ENCODE measurements at regions not wholly inside any gene's neighbourhood (a gene's known extent, or its start where the extent isn't known, plus 50 kb on each side); places are given as distances from the start of the nearest gene placed in this dataset.

DNA sequence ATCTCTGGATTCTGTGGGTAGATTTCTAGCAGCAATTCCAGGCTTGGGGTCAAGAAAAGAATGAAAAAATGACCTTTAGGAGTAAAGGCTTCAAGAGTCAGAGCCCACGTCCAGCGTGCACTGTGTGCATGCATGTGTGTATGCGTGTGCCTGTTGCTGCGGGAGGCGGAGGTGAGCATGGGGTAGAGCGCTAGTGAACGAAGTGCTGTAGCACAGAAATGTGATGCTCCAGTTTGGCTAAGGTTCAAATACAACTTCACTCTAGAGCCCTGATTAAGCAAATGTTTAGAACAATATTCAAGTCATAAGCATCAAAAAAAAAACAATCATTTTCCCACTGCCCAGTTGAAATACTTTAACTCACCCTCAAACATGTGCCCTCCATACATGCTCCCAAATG lies 403.9 kb downstream of the ZNF608 start (continued):
- TF ChIP-seq SIX4 (CRISPR knock-in tag; IDR thresholded peaks at IDR 0.05) = no peak

- no peak overlapping the region for H3K4me3 ChIP-seq (replicated peaks in 1 of 3; ENCODE audit: insufficient read depth in 1 of 3, low read depth in 2 of 3, low read length in 3 of 3)
- POLR2A ChIA-PET = no interaction called here
- H3K27ac ChIP-seq (ENCODE audit: extremely low read length, insufficient read depth, low read length) = no peak overlapping the region
- no peaks in the 10 kb centered on the region for H3K27me3 ChIP-seq (ENCODE audit: control insufficient read depth in 1 of 2, insufficient read depth in 2 of 2, low read length in 2 of 2)
- WGBS (ENCODE audit: low lambda C conversion rate) = 0% methylated on average over 1 of the region's 1 CpG
- FAIRE-seq = no peak
- no peaks in the 10 kb centered on the region for H4K20me1 ChIP-seq (ENCODE audit: insufficient read depth, low read length)
- ATAC-seq = no peak
- no peak for TF ChIP-seq KDM1A (CRISPR knock-in tag; IDR thresholded peaks at IDR 0.05)
- in situ Hi-C loops (cut with HindIII; ENCODE audit: extremely low pct_ligation_motif_present, low pct_unique_long_range_greater_than_20kb) (no loop called here), intact Hi-C loops (cut with micrococcal nuclease; ENCODE audit: unreplicated experiment) (no loop called here)
- no peak overlapping the region for H3K9ac ChIP-seq (ENCODE audit: insufficient read depth, low read depth, low read length)
- H2AFZ ChIP-seq (ENCODE audit: low read length) = no peak overlapping the region
- BruUV-seq (replicated peaks) = no TSS peak
- CTCF ChIA-PET (ENCODE audit: low intra/inter-chr PET ratio, low total read pairs) = no interaction called here
- H3K79me2 ChIP-seq (ENCODE audit: insufficient read depth, low read length) = no peaks in the 10 kb centered on the region
- no peak for DNase-seq (ENCODE audit: low spot score)
- H3K4me2 ChIP-seq (ENCODE audit: low read depth, low read length) = no peak overlapping the region
- no peaks in the 10 kb centered on the region for H3K36me3 ChIP-seq (replicated peaks in 1 of 2; ENCODE audit: control insufficient read depth in 1 of 2, insufficient read depth in 2 of 2, low read length in 2 of 2)
- no peaks in the 10 kb centered on the region for H3K4me1 ChIP-seq (ENCODE audit: insufficient read depth, low read length)
- no peaks in the 10 kb centered on the region for H3K9me3 ChIP-seq (ENCODE audit: low read length)
Measured at GRCh38 chr5:124342027-124342471, 404.4 kb downstream of the ZNF608 start.

DNA sequence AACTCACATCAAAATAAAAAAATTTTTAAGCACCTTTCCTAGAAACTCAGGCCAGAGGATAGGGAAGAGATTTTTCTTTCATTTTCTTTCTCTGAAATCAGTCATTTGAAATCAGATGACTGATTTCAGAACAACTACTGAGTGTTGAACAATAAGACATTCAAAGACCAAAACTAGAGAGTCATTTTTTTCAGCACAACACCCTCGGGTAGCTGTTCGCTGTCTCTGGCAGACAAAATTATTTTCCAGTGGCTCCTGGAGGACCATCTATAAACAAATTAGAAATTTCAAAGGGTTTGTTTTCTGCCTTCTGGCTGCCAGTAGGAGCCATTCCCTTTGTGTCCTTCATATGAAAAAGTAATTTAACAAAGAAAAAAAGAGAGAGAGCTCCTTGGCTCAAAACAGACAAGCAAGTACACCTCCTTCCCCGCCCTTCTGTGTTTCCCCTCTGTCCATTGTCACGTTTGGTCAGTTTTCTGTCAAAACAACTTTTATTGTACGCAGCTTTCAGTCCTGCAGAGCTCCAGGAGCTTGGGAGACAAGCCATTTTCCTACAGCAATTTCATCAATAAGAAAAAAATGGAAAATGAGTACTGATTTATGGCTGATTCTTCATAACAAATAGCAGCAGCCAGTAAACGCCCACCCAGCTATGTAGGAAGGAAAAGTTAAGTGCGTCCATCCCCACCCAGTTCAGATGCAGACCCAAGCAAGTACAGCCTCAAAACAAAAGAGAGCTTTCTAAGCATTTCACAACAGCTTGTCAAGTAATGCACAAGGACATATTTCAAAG lies 405.2 kb downstream of the ZNF608 start:
- Histone ChIP-seq H3K4me3 (replicated peaks in 1 of 3; ENCODE audit: insufficient read depth in 1 of 3, low read depth in 2 of 3, low read length in 3 of 3) (no peak overlapping the region), H3K4me1 (ENCODE audit: insufficient read depth, low read length) (no peaks in the 10 kb centered on the region), H3K27ac (ENCODE audit: extremely low read length, insufficient read depth, low read length) (no peak overlapping the region), H3K27me3 (ENCODE audit: control insufficient read depth in 1 of 2, insufficient read depth in 2 of 2, low read length in 2 of 2) (no peaks in the 10 kb centered on the region), H3K4me2 (ENCODE audit: low read depth, low read length) (no peak overlapping the region), H2AFZ (ENCODE audit: low read length) (no peak overlapping the region), H3K36me3 (replicated peaks in 1 of 2; ENCODE audit: control insufficient read depth in 1 of 2, insufficient read depth in 2 of 2, low read length in 2 of 2) (no peaks in the 10 kb centered on the region), H3K9ac (ENCODE audit: insufficient read depth, low read depth, low read length) (no peak overlapping the region), H3K9me3 (ENCODE audit: low read length) (no peaks in the 10 kb centered on the region), H3K79me2 (ENCODE audit: insufficient read depth, low read length) (no peaks in the 10 kb centered on the region), H4K20me1 (ENCODE audit: insufficient read depth, low read length) (no peaks in the 10 kb centered on the region)
- WGBS (ENCODE audit: low lambda C conversion rate) = 13% methylated on average over 7 of the region's 7 CpGs
- BruUV-seq (replicated peaks) = no TSS peak
- ATAC-seq = no peak
- DNase-seq (ENCODE audit: low spot score) = no peak
- FAIRE-seq = no peak
- intact Hi-C loops (cut with micrococcal nuclease; ENCODE audit: unreplicated experiment) (no loop called here), in situ Hi-C loops (cut with HindIII; ENCODE audit: extremely low pct_ligation_motif_present, low pct_unique_long_range_greater_than_20kb) (no loop called here)
- ChIA-PET CTCF (ENCODE audit: low intra/inter-chr PET ratio, low total read pairs) (no interaction called here), POLR2A (no interaction called here)
- no peak for TF ChIP-seq NFRKB (IDR thresholded peaks at IDR 0.05)
- no peak for TF ChIP-seq ZNF138 (CRISPR knock-in tag; IDR thresholded peaks at IDR 0.05; ENCODE audit: low read depth)
- no peak for TF ChIP-seq ZNF766 (CRISPR knock-in tag; IDR thresholded peaks at IDR 0.05; ENCODE audit: borderline replicate concordance)
- no peak for TF ChIP-seq CENPT (CRISPR knock-in tag; IDR thresholded peaks at IDR 0.05; ENCODE audit: low read depth)
- no peak for TF ChIP-seq ZNF230 (CRISPR knock-in tag; IDR thresholded peaks at IDR 0.05)
- TF ChIP-seq ZNF30 (CRISPR knock-in tag; IDR thresholded peaks at IDR 0.05) = no peak
- TF ChIP-seq ZNF460 (CRISPR knock-in tag; IDR thresholded peaks at IDR 0.05; ENCODE audit: borderline replicate concordance) = no peak
- TF ChIP-seq ZNF225 (CRISPR knock-in tag; IDR thresholded peaks at IDR 0.05) = no peak
- TF ChIP-seq, protein P1, sequence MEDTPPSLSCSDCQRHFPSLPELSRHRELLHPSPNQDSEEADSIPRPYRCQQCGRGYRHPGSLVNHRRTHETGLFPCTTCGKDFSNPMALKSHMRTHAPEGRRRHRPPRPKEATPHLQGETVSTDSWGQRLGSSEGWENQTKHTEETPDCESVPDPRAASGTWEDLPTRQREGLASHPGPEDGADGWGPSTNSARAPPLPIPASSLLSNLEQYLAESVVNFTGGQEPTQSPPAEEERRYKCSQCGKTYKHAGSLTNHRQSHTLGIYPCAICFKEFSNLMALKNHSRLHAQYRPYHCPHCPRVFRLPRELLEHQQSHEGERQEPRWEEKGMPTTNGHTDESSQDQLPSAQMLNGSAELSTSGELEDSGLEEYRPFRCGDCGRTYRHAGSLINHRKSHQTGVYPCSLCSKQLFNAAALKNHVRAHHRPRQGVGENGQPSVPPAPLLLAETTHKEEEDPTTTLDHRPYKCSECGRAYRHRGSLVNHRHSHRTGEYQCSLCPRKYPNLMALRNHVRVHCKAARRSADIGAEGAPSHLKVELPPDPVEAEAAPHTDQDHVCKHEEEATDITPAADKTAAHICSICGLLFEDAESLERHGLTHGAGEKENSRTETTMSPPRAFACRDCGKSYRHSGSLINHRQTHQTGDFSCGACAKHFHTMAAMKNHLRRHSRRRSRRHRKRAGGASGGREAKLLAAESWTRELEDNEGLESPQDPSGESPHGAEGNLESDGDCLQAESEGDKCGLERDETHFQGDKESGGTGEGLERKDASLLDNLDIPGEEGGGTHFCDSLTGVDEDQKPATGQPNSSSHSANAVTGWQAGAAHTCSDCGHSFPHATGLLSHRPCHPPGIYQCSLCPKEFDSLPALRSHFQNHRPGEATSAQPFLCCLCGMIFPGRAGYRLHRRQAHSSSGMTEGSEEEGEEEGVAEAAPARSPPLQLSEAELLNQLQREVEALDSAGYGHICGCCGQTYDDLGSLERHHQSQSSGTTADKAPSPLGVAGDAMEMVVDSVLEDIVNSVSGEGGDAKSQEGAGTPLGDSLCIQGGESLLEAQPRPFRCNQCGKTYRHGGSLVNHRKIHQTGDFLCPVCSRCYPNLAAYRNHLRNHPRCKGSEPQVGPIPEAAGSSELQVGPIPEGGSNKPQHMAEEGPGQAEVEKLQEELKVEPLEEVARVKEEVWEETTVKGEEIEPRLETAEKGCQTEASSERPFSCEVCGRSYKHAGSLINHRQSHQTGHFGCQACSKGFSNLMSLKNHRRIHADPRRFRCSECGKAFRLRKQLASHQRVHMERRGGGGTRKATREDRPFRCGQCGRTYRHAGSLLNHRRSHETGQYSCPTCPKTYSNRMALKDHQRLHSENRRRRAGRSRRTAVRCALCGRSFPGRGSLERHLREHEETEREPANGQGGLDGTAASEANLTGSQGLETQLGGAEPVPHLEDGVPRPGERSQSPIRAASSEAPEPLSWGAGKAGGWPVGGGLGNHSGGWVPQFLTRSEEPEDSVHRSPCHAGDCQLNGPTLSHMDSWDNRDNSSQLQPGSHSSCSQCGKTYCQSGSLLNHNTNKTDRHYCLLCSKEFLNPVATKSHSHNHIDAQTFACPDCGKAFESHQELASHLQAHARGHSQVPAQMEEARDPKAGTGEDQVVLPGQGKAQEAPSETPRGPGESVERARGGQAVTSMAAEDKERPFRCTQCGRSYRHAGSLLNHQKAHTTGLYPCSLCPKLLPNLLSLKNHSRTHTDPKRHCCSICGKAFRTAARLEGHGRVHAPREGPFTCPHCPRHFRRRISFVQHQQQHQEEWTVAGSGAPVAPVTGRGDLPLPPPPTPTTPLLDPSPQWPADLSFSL (CRISPR knock-in tag; IDR thresholded peaks at IDR 0.05) = no peak
- no peak for TF ChIP-seq ZNF331 (CRISPR knock-in tag; IDR thresholded peaks at IDR 0.05)
